ENCODE measurements at regions not wholly inside any gene's neighbourhood (a gene's known extent, or its start where the extent isn't known, plus 50 kb on each side); places are given as distances from the start of the nearest gene placed in this dataset.
"Not testable (repeated sequence)": the region's sequence is repeated elsewhere in the genome, so short reads cannot be mapped to it uniquely, and the experiment has no call there.

- no peaks in the 10 kb centered on the region for H3K36me3 ChIP-seq
- H3K4me1 ChIP-seq = peaks cover 0 to 19% (median 14%) of the 10 kb centered on the region in 4 donors
- no peak for DNase-seq
- no peaks in the 10 kb centered on the region for H3K27me3 ChIP-seq
- no peaks in the 10 kb centered on the region for H3K9me3 ChIP-seq
- intact Hi-C loops (cut with DNase I) = no loop called here
- 70 to 71% methylated on average over 1 of the region's 1 CpG for whole genome bisulfite sequencing, 2 donors
- no peak for TF ChIP-seq POLR2A (IDR thresholded peaks at IDR 0.05)
- TF ChIP-seq POLR2AphosphoS5 (IDR thresholded peaks at IDR 0.05) = no peak
- no peak for TF ChIP-seq EP300 (IDR thresholded peaks at IDR 0.05)
- TF ChIP-seq CTCF (IDR thresholded peaks at IDR 0.05) = no peak
- H3K4me3 ChIP-seq = no peak overlapping the region
- no peak overlapping the region for H3K27ac ChIP-seq
These were observed 180.7 kb upstream of the GK2 start for GRCh38 chr4:79588679-79589078.

- WGBS, 2 donors = 90 to 92% methylated on average over 2 of the region's 2 CpGs
- H3K27me3 ChIP-seq; H3K27ac ChIP-seq; H3K9me3 ChIP-seq; H3K4me3 ChIP-seq; intact Hi-C loops (cut with DNase I); DNase-seq; H3K36me3 ChIP-seq: not testable (repeated sequence)
- peaks cover 0 to 19% (median 14%) of the 10 kb centered on the region in 4 donors for H3K4me1 ChIP-seq
These were observed 179.2 kb upstream of the GK2 start for GRCh38 chr4:79587207-79587606.

- H3K36me3 ChIP-seq = no peaks in the 10 kb centered on the region
- peaks cover 0 to 19% (median 14%) of the 10 kb centered on the region in 4 donors for H3K4me1 ChIP-seq
- H3K27ac ChIP-seq = peak overlapping the region in 2 of 4 donors; percentile 33 to 54
- TF ChIP-seq POLR2A (IDR thresholded peaks at IDR 0.05) (no peak), POLR2AphosphoS5 (IDR thresholded peaks at IDR 0.05) (no peak), EP300 (IDR thresholded peaks at IDR 0.05) (no peak), CTCF (IDR thresholded peaks at IDR 0.05) (no peak)
- DNase-seq = no peak
- intact Hi-C loops (cut with DNase I) = no loop called here
- no peaks in the 10 kb centered on the region for H3K9me3 ChIP-seq
- no peaks in the 10 kb centered on the region for H3K27me3 ChIP-seq
- H3K4me3 ChIP-seq = no peak overlapping the region
- 83 to 89% methylated on average over 3 of the region's 3 CpGs for WGBS, 2 donors
These were observed 177.8 kb upstream of the GK2 start for GRCh38 chr4:79585834-79586233.

GRCh38 chr4:79585330-79585729 lies 177.3 kb upstream of the GK2 start:
- Histone ChIP-seq H3K27me3 (no peaks in the 10 kb centered on the region), H3K4me3 (no peak overlapping the region), H3K4me1 (peaks cover 0 to 19% (median 12%) of the 10 kb centered on the region in 4 donors), H3K9me3 (no peaks in the 10 kb centered on the region), H3K27ac (peak overlapping the region in 2 of 4 donors; percentile 33 to 54), H3K36me3 (no peaks in the 10 kb centered on the region)
- DNase-seq = no peak
- no peak for TF ChIP-seq POLR2A (IDR thresholded peaks at IDR 0.05)
- TF ChIP-seq CTCF (IDR thresholded peaks at IDR 0.05) = no peak
- TF ChIP-seq POLR2AphosphoS5 (IDR thresholded peaks at IDR 0.05) = no peak
- TF ChIP-seq EP300 (IDR thresholded peaks at IDR 0.05) = no peak
- WGBS, 2 donors = 84 to 85% methylated on average over 2 of the region's 2 CpGs
- intact Hi-C loops (cut with DNase I) = no loop called here

- H3K27ac ChIP-seq = peak overlapping the region in 2 of 4 donors; percentile 33 to 54
- 68 to 71% methylated on average over 3 of the region's 3 CpGs for WGBS, 2 donors
These were observed 176.9 kb upstream of the GK2 start for GRCh38 chr4:79584902-79585301.

More at GRCh38 chr4:79584902-79585301, 176.9 kb upstream of the GK2 start:
- Histone ChIP-seq H3K9me3 (no peaks in the 10 kb centered on the region), H3K27me3 (no peaks in the 10 kb centered on the region), H3K4me3 (no peak overlapping the region), H3K36me3 (no peaks in the 10 kb centered on the region), H3K4me1 (peaks cover 0 to 19% (median 12%) of the 10 kb centered on the region in 4 donors)
- no peak for DNase-seq
- TF ChIP-seq CTCF (IDR thresholded peaks at IDR 0.05) (no peak), POLR2A (IDR thresholded peaks at IDR 0.05) (no peak), EP300 (IDR thresholded peaks at IDR 0.05) (no peak), POLR2AphosphoS5 (IDR thresholded peaks at IDR 0.05) (no peak)
- intact Hi-C loops (cut with DNase I) = no loop called here

Data from sigmoid colon (tissue), 6 donors.